DMS79 (cell line): ENCODE measurements at regions not wholly inside any gene's neighbourhood (a gene's known extent, or its start where the extent isn't known, plus 50 kb on each side); places are given as distances from the start of the nearest gene placed in this dataset.

Source experiments
- DNase-seq: peaks from one replicate; lab custom pipeline; 2025; lab: John Stamatoyannopoulos, UW

DNA sequence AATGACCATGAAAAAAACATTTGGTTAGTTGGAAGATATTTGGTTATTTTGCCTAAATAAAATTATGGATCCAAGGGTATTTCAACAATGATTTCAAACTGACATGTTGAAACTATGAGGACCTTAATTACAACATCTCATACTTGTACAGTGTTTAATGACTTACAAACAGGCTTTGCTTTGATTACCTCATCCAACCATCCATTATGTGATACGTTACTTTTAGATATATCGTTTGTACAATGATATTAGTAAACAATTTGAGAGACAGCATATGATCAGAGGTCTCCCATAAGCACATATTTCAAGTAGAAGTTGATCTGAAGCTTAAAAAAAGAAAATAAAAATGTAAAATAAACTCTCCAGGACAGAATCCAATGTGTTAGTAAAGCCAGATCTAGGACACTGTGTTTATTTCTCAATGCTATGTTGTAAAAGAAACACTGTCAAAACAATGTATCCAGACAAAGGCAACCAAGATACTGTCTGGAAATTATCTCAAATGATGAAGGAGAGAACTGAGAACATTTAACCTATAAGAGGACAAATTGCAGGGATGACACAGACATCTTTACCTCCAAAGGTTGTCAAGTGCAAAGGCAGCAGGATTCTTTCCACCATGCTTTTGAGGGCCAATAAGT lies 116.0 kb upstream of the TARS1 start:
- DNase-seq = no peak

DNA sequence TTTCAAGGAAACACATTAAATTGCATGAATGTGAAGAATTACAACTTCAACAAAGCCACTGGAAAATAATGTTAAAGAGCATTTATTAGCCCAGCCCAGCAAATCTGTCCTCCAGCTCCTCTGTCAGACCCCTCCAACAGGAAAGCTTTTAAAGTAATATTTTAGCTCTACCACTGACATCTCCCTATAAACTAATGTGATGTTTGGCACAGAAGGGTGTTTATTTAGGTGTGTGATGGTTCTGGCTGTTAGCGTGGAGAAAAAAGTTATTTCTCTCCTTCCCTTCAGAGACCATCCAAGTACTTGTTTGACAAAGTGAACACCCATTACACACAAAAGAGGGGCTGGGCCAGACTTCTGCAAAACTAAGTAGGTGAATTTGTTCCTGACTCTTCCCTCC lies 111.9 kb upstream of the TARS1 start:
- DNase-seq = no peak

DNA sequence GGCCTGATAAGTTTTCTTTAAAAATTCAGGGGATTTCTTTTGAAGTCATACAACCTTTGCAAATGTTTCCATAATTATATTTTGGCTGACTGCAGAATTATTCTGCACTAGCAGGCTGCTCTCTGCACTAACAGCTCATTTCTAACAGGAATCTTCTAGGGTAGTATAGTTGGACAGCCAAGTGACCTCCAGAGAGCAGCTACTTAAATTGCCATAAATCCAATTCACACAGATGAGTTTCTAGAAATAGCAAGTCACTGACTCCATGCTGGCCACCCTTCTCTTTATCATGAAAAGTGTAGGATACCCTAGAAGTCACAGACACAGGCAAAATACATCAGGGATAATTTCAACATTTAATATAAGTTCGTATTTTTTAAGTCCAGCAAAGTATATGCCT lies 110.9 kb upstream of the TARS1 start:
- no peak for DNase-seq

DNA sequence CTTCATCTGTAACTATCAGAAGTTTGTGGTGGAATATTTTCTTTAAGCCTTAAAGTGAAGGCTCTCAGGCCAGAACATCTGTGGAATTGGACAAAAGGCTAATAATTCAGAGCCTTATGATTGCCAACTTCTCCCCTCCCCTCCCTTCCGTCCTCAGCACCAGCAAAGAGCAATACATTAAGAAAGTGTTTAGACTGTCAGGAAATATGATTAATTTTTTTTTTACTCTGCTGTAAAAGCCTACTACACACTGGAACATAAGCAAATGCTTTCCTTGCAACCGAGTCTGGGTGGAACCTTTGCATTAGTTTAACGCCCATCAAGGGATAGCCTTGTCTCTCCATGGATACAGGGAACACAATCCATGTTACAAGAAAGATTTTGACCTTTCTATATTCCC lies 110.3 kb upstream of the TARS1 start:
- no peak for DNase-seq

DNA sequence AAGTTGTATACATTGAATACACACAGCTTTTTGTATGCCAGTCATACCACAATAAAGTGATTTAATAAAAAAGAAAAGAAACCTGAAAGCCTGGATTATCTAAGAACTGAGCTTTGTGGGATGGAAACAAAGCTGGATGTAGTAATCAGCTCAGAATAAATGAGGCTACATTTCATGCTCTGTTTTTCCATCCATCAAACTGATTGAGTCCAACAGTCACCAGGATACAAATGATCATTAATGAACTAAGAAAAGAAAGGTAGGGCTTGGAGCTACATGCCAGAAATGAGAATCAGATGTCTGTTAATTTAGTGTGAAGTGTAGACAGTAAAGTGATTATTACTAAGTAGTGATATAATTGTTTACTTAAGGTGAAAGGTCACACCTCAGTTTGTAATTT lies 109.8 kb upstream of the TARS1 start:
- DNase-seq = no peak

DNA sequence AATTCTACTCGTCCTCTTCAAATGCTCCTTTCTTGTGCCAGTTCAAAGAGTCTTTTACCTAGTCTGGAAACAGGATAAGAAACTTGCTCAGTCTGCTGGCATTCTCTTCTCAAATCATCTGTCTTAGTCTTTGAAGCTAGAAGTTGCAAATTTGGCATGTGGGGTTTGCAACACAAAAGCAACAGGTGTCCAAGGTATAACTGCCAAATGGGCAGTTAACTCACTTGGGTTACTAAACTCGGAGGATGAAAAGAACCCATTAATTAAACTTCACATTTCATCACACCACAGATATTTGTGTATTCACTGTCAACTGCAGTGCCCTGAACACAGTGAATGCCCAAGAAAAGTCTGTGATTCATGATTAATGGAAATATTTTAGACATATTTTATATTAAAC lies 108.0 kb upstream of the TARS1 start:
- no peak for DNase-seq

DNA sequence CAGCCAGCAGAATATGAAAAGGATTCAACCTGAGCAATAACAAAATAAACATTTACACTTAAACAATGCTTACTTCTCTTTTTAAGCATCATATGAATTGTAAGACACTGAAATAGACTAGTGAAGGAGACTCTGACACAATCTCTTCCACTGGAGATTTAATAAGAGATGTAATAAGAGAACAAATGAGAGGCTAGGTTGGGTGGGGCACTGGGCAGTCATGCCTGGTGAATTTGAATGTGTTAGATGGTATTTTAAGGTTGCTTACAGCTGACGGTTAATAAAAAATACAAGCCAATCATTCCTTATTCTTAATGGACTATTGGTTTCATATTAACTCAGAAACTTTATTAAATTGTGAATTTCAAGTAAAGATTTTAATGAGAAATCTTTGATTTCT lies 105.9 kb upstream of the TARS1 start:
- DNase-seq = no peak

DNA sequence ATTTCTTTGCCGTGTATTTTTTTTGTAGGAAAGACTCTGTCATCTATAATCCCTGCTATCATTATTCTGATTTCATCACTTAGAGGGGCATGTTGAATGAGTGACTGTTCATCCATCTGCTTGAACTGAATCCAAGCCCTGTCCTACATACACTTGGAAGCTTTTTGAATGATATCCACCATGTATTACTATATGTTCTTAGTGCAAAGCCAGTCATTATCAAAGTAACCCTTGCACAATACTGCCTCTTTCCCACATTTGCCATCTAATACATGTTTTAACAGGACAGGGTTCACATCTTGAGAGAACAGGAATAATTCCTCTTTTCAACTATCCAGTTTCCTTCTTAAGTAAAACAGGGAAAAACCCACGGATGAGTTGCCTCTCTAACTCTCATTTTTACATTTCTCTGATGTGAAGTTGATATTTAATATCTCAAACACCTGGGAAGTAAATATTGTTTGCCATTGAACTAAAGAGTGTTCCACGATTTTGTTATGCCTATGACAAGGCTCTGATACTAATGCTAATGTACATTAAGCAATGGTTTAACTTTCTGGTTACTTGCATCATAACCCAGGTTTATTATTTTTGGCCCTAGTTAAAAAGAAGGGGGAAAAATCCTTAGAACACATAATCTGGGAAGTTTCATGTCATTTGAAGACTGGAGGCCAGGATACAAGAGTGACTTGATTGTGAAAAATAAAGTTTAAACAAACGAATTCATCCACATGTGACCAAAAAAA lies 103.7 kb upstream of the TARS1 start:
- DNase-seq = no peak

DNA sequence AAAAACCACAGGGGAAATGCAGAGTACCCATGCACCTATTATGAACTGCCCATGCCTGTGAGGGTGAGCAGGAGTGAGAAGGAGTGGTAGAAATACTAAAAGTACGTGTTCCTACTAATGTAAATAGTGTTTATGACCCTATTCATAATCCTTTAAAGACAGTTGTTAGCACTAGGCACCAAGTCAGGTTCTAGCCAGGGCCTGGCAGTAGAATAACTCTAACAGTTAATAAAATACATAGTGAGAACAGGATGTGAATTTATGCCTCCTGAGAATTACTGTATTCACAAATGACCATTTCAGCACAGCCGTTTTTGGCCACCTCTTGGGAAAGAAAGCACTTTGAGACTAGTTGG lies 103.2 kb upstream of the TARS1 start:
- no peak for DNase-seq

DNA sequence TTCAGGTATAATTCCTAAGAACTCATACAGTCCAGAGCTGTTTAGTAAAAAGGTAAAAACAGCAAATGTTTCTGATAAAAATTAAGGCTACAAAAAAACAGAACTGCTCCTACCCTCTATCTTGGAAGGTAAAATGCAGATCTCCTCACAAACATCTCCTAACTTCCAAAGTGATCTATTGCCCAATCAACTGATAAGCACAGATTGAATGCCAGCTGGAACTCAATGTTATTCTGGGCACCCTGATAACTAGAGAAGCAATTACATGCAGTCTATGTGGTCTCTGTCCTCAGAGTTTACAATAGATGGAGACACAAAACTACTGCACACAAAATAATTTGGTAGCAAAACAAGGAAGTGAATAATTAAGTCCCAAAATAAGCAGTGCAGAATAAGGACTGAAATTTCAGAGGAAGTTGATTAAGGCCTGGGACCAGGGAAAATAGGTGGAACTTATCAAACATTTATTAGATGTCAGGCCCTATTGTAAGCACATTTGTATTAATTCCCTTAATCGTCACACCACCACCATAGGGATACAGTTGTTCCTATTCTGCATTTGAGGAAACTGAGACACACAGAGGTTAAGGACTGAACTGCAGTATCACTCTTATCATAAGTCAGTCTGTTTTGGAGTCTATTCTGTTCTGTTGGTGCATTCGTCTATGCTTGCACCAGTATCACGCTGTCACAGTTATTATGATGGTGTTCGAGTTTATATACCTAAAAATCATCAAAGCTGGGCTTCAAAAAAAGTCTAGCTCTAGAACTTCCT lies 102.2 kb upstream of the TARS1 start:
- no peak for DNase-seq

DNA sequence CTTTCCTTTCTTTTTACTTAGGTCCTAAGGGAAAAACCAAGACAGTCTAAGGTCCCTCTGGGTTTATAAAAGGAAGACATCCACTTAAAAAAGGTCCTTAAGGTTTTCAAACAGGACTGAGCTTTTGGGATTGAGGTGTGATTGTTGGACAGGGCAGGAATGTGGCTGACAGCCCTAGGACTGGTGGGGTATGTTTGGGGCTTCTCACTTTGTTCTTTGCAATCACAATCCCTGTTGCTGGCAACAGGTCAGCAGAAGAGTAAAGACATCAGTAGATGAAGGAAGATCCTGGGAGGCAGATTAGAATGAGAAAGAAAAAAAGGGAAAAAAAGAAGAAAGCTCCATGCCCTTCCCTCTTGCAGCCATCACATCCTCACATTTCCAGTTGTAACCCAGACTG lies 101.4 kb upstream of the TARS1 start:
- no peak for DNase-seq

DNA sequence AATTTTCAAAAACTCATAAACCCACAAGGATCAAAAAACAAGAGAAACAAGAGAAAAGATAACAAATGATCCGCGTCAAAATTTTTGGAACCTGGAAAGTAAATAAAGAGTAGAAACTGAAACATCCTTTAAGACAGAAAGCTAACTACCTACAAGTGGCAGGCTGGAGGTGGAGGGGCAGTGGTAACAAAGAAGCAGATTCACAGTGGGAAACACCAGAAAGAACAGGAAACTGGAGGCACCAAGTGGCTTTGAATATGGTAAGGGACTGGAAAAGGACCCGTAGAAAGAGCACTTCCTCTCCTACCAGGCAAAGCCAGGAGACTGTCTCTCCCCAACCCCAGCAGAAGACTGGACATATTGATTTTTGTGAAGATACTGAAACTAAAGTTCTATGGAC lies 100.6 kb upstream of the TARS1 start:
- DNase-seq = no peak

DNA sequence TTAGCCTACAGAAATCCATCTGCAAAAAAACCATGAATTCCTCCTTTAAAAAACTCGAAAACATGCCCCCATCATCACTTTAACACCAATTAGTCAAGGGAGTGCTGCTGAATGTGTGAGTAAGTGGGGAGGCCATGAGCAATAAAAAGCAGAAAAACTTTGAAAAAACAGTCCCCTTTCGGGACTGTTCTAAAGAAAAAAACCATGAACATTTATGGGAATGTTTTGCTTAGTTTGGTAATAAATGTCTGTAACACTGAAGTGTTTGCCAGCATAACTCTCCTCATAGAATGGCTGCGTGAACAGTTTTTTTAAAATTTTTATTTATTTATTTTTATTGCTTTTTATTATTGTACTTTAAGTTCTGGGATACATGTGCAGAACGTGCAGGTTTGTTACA lies 99.4 kb upstream of the TARS1 start:
- no peak for DNase-seq

DNA sequence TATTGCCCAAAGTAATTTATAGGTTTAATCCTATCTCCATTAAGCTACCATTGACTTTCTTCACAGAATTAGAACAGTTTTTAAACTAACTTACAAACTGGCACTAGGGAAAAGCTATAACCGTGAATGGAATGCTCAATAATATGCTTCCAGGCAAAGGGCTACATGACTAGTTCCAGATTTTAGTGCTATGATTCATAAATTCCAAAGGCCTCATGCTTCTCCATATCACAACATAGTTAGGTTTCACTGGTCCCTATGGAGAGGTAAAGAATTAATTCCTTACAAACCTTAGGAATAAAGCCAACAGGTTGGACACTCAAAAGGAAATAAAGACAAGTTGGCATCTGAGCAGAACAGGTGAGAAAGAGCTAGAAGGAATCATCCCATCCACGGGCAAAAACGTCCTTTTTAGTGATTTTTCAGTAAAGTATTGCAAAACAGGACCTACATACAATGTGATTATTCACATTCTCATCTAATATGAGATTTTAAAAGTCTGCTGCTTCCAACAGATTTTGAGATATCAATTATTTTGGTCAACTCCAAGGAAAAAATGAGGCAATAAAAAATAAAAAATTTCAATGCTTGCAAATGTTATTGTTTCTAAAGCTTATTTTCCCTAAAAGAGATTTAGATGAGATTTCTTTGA lies 97.0 kb upstream of the TARS1 start:
- DNase-seq = no peak

DNA sequence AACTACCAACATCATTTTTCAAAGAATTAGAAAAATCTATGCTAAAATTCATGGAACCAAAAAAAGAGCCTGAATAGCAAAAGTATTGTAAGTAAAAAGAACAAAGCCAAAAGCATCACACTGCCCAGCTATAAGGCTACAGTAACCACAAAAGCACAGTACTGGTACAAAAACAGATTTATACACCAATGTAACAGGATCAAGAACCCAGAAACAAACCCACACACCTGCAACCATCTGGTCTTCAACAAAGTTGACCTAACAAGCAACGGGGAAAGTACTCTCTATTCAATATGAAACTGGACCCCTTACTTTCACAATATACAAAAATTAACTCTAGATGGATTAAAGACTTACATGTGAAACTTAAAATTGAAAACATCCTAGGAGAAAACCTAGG lies 94.2 kb upstream of the TARS1 start:
- DNase-seq = no peak

DNA sequence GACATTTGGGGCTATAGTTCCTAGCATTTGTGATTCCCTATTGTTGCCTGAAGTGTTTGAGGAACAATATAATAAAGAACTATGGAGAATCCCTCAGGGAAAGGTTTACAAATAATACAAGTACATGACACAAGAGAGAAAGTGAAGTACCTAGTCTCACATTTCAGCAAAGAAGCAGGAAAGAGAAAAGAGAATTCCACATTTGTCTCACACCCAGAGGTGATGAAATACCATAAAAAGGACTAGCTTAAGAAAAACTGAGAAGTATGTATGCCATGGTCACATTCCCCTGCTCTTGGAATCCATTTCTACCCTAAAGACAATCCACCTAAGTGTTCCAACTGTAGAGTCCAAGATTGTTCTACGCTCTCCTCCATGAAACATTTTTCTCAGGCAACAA lies 79.0 kb upstream of the TARS1 start:
- no peak for DNase-seq

DNA sequence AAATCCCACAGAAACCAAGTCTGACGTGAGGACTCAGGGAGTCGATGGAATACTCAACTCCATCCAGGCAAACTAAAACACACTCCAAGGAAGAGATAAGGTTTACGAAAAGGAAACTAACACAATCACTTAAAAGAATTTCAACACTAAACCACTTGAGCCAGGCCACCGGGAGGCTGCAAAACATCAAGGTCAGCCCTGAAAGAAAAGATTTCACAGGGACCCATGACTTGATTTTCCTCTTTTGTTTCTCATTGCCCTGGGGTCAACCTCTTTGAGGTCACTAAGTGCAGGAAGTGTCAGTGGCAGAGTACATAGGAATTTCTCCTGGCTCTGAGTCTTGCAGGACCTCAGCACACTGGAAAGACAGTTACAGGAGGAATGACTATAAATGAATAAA lies 77.8 kb upstream of the TARS1 start:
- no peak for DNase-seq

DNA sequence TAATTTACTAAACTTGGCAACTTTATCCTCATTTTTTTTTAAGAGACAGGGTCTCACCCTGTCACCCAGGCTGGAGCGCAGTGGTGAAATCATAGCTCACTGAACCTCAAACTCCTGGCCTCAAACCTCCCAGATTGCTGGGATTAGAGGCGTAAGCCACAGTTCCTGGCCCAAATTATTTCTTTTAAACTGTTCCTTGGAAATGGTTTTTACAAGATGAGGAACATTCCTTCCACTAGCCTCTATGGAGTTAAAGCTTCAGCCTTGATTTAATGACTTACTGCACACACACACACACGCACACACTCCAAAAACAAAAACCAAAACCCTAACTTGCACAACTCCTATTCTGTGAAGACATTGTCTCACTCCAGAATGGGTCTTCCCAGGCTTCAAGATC lies 77.2 kb upstream of the TARS1 start:
- no peak for DNase-seq

DNA sequence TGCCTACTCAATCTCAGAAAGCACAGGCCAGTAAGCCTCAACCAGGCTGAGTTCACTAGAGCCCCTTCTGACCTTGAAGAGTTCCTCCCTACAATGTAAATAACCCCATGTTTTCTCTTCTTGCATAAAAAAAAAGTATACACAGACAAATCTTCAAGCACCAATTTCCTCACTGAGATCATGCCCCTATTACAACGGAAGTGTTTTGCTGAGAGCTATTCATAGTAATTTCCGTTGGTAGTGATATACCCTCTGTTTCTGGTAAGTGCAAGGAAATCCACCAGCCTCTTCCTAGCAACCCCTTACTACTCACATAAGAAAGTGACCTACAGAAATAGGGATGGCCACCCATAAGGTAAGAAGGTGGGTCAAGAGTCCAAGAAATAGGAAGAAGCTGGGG lies 76.4 kb upstream of the TARS1 start:
- DNase-seq = no peak

DNA sequence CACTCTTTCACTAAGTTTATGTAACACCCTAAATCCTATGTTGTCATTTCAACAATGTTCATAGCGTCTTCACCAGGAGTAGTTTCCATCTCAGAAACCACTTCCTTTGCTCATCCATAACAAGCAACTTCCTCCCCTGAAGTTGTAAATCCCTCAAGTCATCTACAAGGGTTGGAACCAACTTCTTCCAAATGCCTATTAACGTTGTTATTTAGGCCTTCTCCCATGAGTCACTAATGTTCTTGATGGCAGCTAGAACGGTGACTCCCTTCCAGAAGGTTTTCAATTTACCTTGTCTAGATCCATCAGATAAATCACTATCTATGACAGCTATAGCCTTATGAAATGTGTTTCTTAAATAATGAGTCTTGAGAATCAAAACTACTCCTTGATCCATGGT lies 73.3 kb upstream of the TARS1 start:
- DNase-seq = no peak

DNA sequence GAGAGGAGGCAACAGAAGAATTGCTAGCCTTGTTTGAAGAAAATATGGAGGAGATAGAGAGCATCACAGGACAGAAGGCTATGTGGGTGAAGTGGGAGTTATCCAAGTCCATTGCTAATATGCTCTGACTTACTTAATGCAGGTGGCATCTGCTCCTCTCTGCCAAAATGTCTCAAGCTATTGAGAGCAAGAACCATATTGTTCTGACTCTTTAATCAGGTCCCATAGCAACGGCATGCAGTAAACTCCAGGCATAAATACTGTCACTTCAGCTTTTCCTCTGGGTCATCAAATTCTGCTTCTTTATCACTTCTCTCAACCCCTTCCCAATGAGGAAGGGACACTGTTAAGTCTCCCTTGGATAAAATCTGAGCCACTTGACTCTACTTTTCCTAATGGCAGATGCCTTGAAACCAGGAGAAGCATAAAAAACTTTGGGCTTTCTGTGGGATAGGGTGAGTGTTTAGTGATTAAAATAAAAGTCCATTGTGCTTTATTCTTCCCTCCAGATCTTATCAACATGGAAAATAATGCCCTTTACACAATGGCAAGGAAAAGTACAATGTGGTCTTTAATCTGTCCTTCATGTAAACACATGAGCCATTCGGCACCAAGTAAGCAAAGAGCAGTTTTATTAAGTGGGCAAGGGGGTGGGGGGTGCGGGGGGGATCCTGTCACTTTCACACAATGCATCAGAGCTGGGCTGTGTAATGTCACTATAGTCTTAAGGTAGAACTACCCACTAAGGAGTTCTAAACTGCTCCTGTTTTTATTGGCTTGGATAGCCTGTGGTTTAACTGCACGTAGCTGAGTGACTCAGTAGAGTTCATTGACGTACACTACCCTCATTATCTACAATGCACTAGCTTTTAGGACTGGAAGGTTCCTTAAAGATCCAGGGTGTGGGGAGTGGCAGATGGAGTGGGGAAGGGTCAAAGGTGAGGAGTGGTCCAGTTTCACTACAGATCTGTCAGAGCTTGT lies 71.0 kb upstream of the TARS1 start:
- DNase-seq = no peak

DNA sequence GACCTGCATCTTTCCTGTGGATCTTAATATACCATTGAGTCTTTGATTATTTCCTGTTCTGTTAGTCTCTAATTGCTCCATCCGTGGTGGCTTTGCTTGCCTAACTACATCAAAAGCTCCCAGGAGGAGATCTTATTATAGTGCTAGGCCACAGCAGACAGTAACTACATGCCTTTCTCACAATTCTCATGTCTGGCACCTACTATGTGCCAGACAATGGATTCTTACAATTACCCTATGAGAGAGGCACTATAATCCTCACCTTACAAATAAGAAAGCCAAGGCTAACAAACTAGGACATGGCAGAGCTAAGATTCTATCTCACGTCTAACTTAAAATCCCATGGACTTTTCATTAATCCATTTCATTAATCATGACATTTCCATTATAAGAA lies 70.3 kb upstream of the TARS1 start:
- no peak for DNase-seq
